Stimulated activated CD8-positive, alpha-beta memory T cell treated with anti-CD3 and anti-CD28 coated beads, Interleukin-15, amount 100 ng/mL, for 48 hours (primary cell): ENCODE measurements at regions not wholly inside any gene's neighbourhood (a gene's known extent, or its start where the extent isn't known, plus 50 kb on each side); places are given as distances from the start of the nearest gene placed in this dataset.

Source experiments
- DNase-seq, 2 donors: peaks; one replicate each; pipeline ENCODE4 v3.0.0-alpha.2; 2020; ENCODE audit warnings: low read depth in 2 of 2

GRCh38 chr12:90030726-90031125 is 322.1 kb upstream of the ATP2B1 start:
- DNase-seq = no peak

- DNase-seq = no peak
Observed at GRCh38 chr12:90029317-90029716, 320.7 kb upstream of the ATP2B1 start.

DNA sequence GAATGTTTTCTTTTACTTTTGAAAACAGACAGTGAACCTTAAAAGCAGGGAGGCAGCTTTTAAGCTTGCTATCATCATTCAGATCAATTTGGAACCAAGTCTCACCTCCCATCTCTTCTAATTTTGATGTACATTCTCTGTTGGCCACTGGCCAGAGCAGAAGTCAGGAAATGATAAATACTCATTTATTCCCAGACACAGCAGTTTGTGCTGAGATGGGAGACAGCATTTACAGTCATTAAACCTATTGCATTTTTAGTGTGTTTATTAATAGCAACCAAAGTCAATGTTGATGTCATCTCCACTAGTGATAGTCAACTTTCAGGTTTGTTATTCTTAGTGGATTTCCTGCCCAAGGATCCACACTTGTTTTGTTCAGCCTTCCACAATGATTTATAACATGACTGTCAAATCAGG is 320.0 kb upstream of the ATP2B1 start:
- DNase-seq = no peak

GRCh38 chr12:90027889-90028634 is 319.4 kb upstream of the ATP2B1 start:
- DNase-seq = no peak

DNA sequence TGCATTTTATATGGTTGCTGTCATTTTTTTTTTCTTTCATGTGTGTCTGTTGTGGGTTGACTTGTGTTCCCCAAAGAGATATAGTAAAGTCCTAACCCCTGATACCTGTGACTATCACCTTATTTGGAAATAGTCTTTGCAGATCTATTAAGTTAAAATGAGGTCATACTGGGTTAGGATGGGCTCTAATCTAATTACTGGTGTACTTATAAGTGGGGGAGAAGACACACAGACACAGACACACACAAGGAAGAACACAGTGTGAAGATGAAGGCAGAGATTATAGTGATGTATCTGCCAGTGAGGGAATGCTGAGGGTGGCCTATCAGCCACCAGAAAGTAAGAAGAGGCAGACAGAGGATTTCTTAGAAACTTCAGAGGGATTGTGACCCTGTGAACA is 318.4 kb upstream of the ATP2B1 start:
- DNase-seq = no peak

DNA sequence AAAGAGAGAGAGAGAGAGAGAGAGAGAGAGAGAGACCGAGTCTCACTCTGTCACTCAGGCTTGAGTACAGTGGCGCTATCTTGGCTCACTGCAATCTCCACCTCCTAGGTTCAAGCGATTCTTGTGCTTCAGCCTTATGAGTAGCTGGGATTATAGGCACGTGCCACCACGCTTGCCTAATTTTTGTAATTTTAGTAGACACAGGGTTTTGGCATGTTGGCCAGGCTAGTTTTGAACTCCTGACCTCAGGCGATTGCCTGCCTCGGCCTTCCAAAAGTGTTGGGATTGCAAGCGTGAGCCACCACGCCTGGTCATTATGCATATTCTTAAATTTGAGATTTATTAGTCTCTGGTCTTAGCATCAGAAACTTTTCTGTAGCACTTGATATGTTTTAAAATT is 317.9 kb upstream of the ATP2B1 start:
- no peak for DNase-seq

GRCh38 chr12:90024262-90024661 is 315.6 kb upstream of the ATP2B1 start:
- no peak for DNase-seq

GRCh38 chr12:90023207-90023900 is 314.7 kb upstream of the ATP2B1 start:
- no peak for DNase-seq

GRCh38 chr12:90021795-90022440 is 313.3 kb upstream of the ATP2B1 start:
- no peak for DNase-seq

- DNase-seq = no peak
Observed at GRCh38 chr12:90020881-90021280, 312.2 kb upstream of the ATP2B1 start.

DNA sequence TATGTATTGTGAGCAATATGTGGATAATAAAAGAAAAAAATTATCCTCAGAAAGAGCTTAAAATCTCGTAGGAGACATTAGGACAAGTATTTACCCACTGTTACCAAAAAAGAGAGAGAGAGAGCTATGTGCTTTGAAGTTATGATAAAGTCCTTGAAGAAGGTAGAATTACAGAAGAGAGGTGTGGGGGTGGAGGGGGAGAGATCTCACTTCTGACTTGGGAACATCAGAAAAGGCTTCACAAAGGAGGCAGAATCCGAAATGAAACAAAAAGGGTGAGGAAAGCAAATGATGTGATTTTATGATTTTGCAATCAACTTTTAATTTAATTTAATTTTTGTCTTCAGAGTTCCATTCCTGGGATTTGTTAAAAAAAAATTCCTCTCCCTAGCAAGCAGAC is 311.8 kb upstream of the ATP2B1 start:
- no peak for DNase-seq

DNA sequence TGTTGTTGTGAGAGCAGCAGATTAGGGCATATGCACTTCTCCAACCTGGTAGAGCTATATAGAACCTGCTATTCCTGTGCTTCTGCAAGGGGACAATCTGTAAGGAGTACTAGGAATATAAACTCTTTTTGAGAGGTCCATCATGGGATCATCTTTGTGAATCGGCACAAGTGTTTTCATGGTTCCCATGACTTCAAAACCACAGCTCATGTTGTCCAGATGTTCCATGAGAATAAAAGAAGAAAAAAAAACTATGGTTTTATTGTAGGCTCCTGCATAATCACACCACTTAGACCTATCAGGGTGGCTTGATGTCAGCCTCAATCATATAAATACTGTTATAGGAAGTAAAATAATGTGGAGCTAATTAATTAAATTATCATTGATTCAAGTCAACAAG is 311.4 kb upstream of the ATP2B1 start:
- no peak for DNase-seq

DNA sequence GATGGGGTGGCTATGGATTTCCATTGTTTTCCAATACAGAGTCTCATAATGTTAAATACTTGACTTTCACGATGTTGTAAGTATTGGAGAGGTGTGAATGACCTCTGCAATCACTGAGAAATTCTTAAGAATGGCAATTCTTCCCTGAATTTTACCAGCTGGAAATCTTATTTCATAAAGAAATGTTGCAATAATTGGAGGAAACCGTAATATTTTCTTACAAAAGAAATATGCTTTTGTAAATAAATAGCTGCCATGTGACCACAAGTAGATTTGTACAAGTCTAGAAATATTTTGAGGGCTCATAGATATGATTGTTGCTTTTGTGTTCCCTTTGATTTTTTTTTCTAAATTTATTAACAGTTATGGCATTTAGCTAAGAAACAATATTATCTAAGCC is 308.7 kb upstream of the ATP2B1 start:
- DNase-seq = no peak

DNA sequence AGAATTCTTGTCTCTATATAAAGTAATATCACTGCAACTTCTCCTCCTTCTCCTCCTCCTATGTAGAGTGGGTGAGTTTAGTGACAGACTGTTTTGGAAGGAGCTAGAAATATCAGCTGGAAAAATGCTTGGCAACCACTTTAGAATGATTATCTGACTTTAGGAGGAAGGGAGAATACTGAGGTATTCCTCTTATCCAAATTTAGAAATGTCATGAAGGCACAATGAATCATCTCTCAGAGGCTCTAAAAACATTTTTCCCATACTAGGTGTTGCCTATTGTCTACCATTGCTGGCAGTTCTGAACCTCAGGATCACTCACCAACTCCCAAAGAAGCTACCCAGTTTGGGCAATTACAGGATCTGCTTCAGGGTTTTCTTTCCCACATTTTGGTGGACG is 306.6 kb upstream of the ATP2B1 start:
- no peak for DNase-seq

- DNase-seq = no peak
Observed at GRCh38 chr12:90013409-90013808, 304.8 kb upstream of the ATP2B1 start.

- no peak for DNase-seq
Observed at GRCh38 chr12:90010089-90010488, 301.5 kb upstream of the ATP2B1 start.

DNA sequence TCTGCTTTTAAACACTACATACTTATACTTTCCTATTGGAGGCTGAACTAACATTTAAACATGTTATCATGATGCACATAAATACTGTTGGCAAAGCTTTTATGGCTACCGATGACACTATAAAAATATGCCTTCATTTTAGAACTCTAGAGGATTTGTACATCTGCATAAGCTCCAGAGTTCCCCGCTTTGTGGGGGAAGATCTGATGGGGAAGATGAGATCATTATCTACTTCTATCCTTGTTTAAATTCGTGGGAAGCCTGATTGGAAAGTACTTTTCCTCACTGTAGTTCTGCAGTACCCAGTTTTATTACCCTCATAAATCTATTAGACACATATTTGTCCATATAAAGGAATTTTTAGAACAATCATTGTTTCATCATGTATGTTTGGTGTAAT is 299.6 kb upstream of the ATP2B1 start:
- DNase-seq = no peak

GRCh38 chr12:90004319-90005074 is 295.9 kb upstream of the ATP2B1 start:
- no peak for DNase-seq

GRCh38 chr12:90003688-90004087 is 295.1 kb upstream of the ATP2B1 start:
- no peak for DNase-seq

- no peak for DNase-seq
Observed at GRCh38 chr12:90000721-90001120, 292.1 kb upstream of the ATP2B1 start.

DNA sequence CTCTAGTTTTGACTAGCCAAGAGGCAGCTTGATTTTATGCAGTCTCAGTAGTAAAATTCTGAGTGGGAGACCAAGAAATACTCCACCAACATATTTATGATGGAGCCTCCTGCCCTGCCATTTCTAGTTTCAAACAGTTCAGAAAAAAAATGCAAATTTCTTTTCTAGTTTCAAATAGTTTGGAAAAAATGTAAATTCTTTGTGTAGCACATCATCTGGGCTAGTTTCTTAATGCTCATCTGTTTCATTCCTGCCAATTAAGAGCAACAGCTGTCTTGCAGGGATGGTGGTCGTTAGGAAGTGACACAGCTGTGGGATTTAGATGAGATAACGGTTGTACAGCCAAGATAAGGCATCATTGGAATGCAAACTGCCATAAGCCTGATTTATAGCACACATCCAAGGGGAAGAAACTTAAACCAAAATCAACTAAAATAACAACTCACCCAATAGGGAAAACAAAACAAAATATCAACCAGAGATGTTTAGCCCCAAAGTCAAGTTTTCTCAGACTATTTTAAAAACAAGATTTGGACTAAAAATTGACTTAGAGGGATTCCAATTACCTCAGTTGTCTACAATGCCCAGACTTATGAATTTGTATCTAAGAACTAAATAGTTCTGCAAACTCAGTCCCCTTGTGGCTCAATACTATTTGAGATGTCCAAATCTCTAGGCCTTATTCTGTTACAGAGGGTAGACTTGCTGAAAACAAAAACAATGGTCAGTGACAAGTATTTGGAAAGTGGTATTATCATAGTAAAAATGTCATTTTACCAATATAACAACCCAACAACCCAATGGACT is 291.3 kb upstream of the ATP2B1 start:
- no peak for DNase-seq
